ENCODE measurements at regions not wholly inside any gene's neighbourhood (a gene's known extent, or its start where the extent isn't known, plus 50 kb on each side); places are given as distances from the start of the nearest gene placed in this dataset.

GRCh38 chr3:71984843-71985613 lies 200.1 kb upstream of the PROK2 start:
- TF ChIP-seq REST (IDR thresholded peaks at IDR 0.05; ENCODE audit: low read depth, low read length) = no peak
- no peak for TF ChIP-seq NRF1 (IDR thresholded peaks at IDR 0.05; ENCODE audit: low read depth, low read length)
- no peak for TF ChIP-seq CTCF (IDR thresholded peaks at IDR 0.05)
- TF ChIP-seq POLR2AphosphoS5 (IDR thresholded peaks at IDR 0.05; ENCODE audit: low read depth, low read length) = no peak
- no peak for TF ChIP-seq TCF12 (IDR thresholded peaks at IDR 0.05)
- no peak for TF ChIP-seq EP300 (IDR thresholded peaks at IDR 0.05; ENCODE audit: borderline replicate concordance in 1 of 2, low read depth in 1 of 2, low read length in 1 of 2)
- TF ChIP-seq USF2 (IDR thresholded peaks at IDR 0.05; ENCODE audit: borderline replicate concordance, low read depth, low read length) = no peak
- TF ChIP-seq EZH2phosphoT487 (IDR thresholded peaks at IDR 0.05; ENCODE audit: borderline replicate concordance, low read depth) = no peak
- TF ChIP-seq SIN3A (IDR thresholded peaks at IDR 0.05; ENCODE audit: borderline replicate concordance, low read depth, low read length) = no peak
- TF ChIP-seq YY1 (IDR thresholded peaks at IDR 0.05; ENCODE audit: low read depth) = no peak
- TF ChIP-seq ELF1 (IDR thresholded peaks at IDR 0.05) = no peak
- no peak for TF ChIP-seq TAF1 (IDR thresholded peaks at IDR 0.05; ENCODE audit: borderline replicate concordance, low read depth, low read length)
- TF ChIP-seq MAX (IDR thresholded peaks at IDR 0.05; ENCODE audit: low read depth) = no peak
- no peak for TF ChIP-seq RAD21 (IDR thresholded peaks at IDR 0.05; ENCODE audit: low read length)
